MCF 10A (cell line): ENCODE measurements at regions not wholly inside any gene's neighbourhood (a gene's known extent, or its start where the extent isn't known, plus 50 kb on each side); places are given as distances from the start of the nearest gene placed in this dataset.

Experiments used
- BruUV-seq: library from RNA; stranded (reverse); fragments of 400-500 nt; replicated peaks from 2 replicates; lab custom pipeline; 2021; lab: Mats Ljungman, UMichigan
- CTCF ChIA-PET: fragments of 300-600 bp; sonication (Branson Sonifier 250); formaldehyde crosslinking; extraction: SDS; loops from one replicate; lab custom pipeline; 2021; ENCODE audit warnings: antibody characterized with exemption, inconsistent platforms; lab: Yijun Ruan, JAX
- POLR2A ChIA-PET: fragments of 300-600, 350-650 bp; sonication (Branson Sonifier 250); formaldehyde crosslinking; extraction: SDS; loops from one replicate; lab custom pipeline; 2020; ENCODE audit warnings: antibody characterized with exemption, inconsistent platforms; lab: Yijun Ruan, JAX
- DNase-seq: peaks from one replicate; pipeline ENCODE4 v3.0.0-alpha.2; 2018; ENCODE audit not compliant: unreplicated experiment
- H3K27ac Mint-ChIP-seq: one replicate; pipeline ENCODE4 v1.8.0; 2022; ENCODE audit warnings: mild to moderate bottlenecking, low read depth, mixed read lengths; ENCODE audit not compliant: unreplicated experiment
- H3K27me3 Mint-ChIP-seq: one replicate; pipeline ENCODE4 v1.8.0; 2022; ENCODE audit warnings: mixed read lengths; ENCODE audit not compliant: insufficient read depth, unreplicated experiment
- H3K36me3 Mint-ChIP-seq: one replicate; pipeline ENCODE4 v1.8.0; 2022; ENCODE audit warnings: mild to moderate bottlenecking, moderate library complexity, mixed read lengths; ENCODE audit not compliant: insufficient read depth, unreplicated experiment
- H3K4me1 Mint-ChIP-seq: one replicate; pipeline ENCODE4 v1.8.0; 2022; ENCODE audit warnings: mixed read lengths; ENCODE audit not compliant: insufficient read depth, unreplicated experiment
- H3K4me3 Mint-ChIP-seq: one replicate; pipeline ENCODE4 v1.8.0; 2022; ENCODE audit warnings: mild to moderate bottlenecking, moderate library complexity, mixed read lengths; ENCODE audit not compliant: unreplicated experiment
- H3K9me3 Mint-ChIP-seq: one replicate; pipeline ENCODE4 v1.8.0; 2022; ENCODE audit warnings: mixed read lengths; ENCODE audit not compliant: unreplicated experiment
- intact Hi-C: fragments of 100-400 bp; cut with micrococcal nuclease; formaldehyde crosslinking; loops from 2 replicates; pipeline ENCODE4 v1.14.1; 2022
- TF ChIP-seq, protein P1 (sequence below): fragments of 200-600 bp; IDR thresholded peaks from one replicate; pipeline ENCODE4 v1.8.0; 2022; ENCODE audit warnings: antibody characterized with exemption, mild to moderate bottlenecking; ENCODE audit not compliant: unreplicated experiment

DNA sequence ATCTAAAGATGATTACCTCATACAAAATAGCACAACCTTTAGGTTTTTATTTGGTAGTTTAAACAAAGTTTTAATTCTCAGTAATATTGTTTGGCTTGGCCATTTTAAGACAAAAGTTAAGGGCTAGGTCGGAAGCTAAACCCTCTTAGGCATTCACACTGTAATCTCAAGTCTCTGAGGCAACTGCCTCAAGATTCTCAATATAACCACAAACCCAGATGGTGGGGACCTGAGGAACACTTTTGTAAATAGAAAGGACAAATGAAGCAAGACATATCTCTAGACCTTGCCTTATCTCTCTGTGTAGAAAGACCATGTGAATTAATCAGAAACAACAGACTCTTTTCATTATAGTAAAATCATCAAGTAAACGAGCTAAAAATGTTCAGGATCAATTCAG, 500.2 kb upstream of the CDH6 start:
- no peak overlapping the region for H3K27ac Mint-ChIP-seq
- POLR2A ChIA-PET: interaction anchor here (1.1 kb wide), 1 partner anchor 11 kb away, joined by 3 read pairs; no protein-coding TSS in a partner anchor
- H3K27me3 Mint-ChIP-seq: no peaks in the 10 kb centered on the region
- CTCF ChIA-PET: interaction anchor here (1.0 kb wide), 1 partner anchor 503 kb away, joined by 3 read pairs; no protein-coding TSS in a partner anchor
- H3K4me1 Mint-ChIP-seq: no peaks in the 10 kb centered on the region
- BruUV-seq: no TSS peak
- TF ChIP-seq, protein P1, sequence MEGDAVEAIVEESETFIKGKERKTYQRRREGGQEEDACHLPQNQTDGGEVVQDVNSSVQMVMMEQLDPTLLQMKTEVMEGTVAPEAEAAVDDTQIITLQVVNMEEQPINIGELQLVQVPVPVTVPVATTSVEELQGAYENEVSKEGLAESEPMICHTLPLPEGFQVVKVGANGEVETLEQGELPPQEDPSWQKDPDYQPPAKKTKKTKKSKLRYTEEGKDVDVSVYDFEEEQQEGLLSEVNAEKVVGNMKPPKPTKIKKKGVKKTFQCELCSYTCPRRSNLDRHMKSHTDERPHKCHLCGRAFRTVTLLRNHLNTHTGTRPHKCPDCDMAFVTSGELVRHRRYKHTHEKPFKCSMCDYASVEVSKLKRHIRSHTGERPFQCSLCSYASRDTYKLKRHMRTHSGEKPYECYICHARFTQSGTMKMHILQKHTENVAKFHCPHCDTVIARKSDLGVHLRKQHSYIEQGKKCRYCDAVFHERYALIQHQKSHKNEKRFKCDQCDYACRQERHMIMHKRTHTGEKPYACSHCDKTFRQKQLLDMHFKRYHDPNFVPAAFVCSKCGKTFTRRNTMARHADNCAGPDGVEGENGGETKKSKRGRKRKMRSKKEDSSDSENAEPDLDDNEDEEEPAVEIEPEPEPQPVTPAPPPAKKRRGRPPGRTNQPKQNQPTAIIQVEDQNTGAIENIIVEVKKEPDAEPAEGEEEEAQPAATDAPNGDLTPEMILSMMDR: no peak
- H3K4me3 Mint-ChIP-seq: no peak overlapping the region
- H3K36me3 Mint-ChIP-seq: peaks cover under 1% of the 10 kb centered on the region
- DNase-seq: no peak
- intact Hi-C loops: no loop called here
- H3K9me3 Mint-ChIP-seq: peaks cover 12% of the 10 kb centered on the region

DNA sequence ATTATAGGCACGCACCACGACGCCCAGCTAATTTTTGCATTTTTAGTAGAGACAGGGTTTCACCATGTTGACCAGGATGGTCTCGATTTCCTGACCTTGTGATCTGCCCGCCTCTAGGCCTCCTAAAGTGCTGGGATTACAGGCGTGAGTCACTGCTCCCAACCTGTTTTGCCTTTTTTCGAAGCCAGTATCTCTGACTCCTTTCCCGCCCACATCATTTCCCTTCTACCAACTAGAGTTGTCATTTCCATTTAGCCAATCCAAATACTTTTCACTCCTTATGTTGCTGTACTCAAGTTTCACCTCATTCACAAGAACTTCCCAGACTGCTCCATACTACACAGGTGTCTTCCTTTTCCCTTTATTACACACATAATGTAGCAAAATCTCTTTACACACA, 502.6 kb upstream of the CDH6 start:
- Mint-ChIP-seq H3K27me3 (no peaks in the 10 kb centered on the region), H3K9me3 (peaks cover 12% of the 10 kb centered on the region), H3K36me3 (peaks cover 6% of the 10 kb centered on the region), H3K4me1 (no peaks in the 10 kb centered on the region), H3K27ac (no peak overlapping the region), H3K4me3 (no peak overlapping the region)
- DNase-seq: no peak
- ChIA-PET CTCF (no interaction called here), POLR2A (no interaction called here)
- BruUV-seq: no TSS peak
- TF ChIP-seq, protein P1: no peak
- intact Hi-C loops: no loop called here

DNA sequence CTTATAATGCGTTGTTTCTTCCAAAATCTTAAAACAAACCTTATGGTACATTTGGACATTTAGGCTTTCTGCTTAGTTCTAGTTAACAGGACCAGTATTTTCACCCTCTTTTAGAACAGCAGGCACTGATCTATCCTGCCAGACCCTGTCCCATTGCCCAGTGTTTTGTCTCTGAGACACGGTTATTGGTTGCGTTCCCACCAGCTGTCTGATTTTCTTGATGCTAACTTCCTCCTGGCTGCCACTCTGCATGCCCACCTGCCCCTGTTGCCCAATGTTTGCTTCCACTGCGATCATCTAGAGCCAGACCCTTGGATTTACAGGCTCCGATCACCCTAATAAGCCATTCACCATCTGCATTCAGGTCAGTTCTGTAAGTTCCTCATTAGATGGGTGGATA, 506.0 kb upstream of the CDH6 start:
- H3K27ac Mint-ChIP-seq: no peak overlapping the region
- ChIA-PET CTCF (no interaction called here), POLR2A (no interaction called here)
- TF ChIP-seq, protein P1: no peak
- H3K36me3 Mint-ChIP-seq: peaks cover 6% of the 10 kb centered on the region
- intact Hi-C loops: no loop called here
- no peak overlapping the region for H3K4me3 Mint-ChIP-seq
- H3K27me3 Mint-ChIP-seq: no peaks in the 10 kb centered on the region
- peaks cover 12% of the 10 kb centered on the region for H3K9me3 Mint-ChIP-seq
- DNase-seq: no peak
- no TSS peak for BruUV-seq
- no peaks in the 10 kb centered on the region for H3K4me1 Mint-ChIP-seq

DNA sequence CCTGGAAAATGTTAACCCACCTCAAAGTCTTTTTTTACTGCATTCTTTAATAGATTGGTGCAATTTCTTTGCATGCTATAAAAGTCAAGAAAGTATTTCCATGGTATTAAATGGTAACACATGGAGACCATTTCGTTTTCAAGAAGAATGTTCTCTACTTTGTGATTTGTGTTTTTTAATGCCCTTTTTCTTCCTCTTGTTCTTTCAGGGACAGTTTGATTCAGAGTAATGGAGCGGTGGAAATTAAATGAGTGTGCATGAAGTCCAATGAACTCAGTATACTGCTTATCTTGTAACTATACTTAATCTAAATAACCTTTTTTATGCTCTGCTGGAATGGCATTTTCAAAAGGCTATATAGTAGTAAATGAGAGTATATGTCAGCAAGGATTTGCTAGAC, 507.0 kb upstream of the CDH6 start:
- Mint-ChIP-seq H3K4me1 (no peaks in the 10 kb centered on the region), H3K27me3 (no peaks in the 10 kb centered on the region), H3K36me3 (peaks cover 6% of the 10 kb centered on the region), H3K4me3 (no peak overlapping the region), H3K9me3 (peaks cover 12% of the 10 kb centered on the region), H3K27ac (no peak overlapping the region)
- ChIA-PET POLR2A (no interaction called here), CTCF (no interaction called here)
- no peak for DNase-seq
- TF ChIP-seq, protein P1: no peak
- BruUV-seq: no TSS peak
- intact Hi-C loops: no loop called here
